Neural progenitor cell (in vitro differentiated cells): ENCODE measurements at regions not wholly inside any gene's neighbourhood (a gene's known extent, or its start where the extent isn't known, plus 50 kb on each side); places are given as distances from the start of the nearest gene placed in this dataset.

ENCODE experiments used
- DNase-seq: peaks from one replicate; pipeline ENCODE4 v3.0.0-alpha.2; 2016; ENCODE audit warnings: low spot score
- H2AFZ ChIP-seq: fragments of 200-600 bp; sonication (generic); replicated peaks from 2 replicates; pipeline ENCODE4 v1.6.1; 2016; ENCODE audit warnings: antibody characterized with exemption
- H3F3A ChIP-seq: fragments of 200-600 bp; sonication (generic); 2 replicates; pipeline ENCODE4 v1.6.1; 2016; ENCODE audit warnings: antibody characterized with exemption, low read depth
- H3K27ac ChIP-seq: fragments of 200-600 bp; sonication (generic); 2 replicates; pipeline ENCODE4 v1.5.1; 2016; ENCODE audit warnings: mild to moderate bottlenecking
- H3K27me3 ChIP-seq: fragments of 200-600 bp; sonication (generic); 2 replicates; pipeline ENCODE4 v1.6.1; 2016; ENCODE audit warnings: mild to moderate bottlenecking, moderate library complexity
- H3K36me3 ChIP-seq: fragments of 200-600 bp; sonication (generic); 2 replicates; pipeline ENCODE4 v1.5.1; 2016
- H3K4me1 ChIP-seq: fragments of 200-600 bp; sonication (generic); 2 replicates; pipeline ENCODE4 v1.6.1; 2016; ENCODE audit warnings: mixed run types
- H3K4me2 ChIP-seq: fragments of 200-600 bp; sonication (generic); 2 replicates; pipeline ENCODE4 v1.6.1; 2016
- H3K4me3 ChIP-seq: fragments of 200-600 bp; sonication (generic); 2 replicates; pipeline ENCODE4 v1.5.1; 2016
- H3K79me2 ChIP-seq: fragments of 200-600 bp; sonication (generic); 2 replicates; pipeline ENCODE4 v1.6.1; 2016; ENCODE audit warnings: low read depth
- H3K9ac ChIP-seq: fragments of 200-600 bp; sonication (generic); 2 replicates; pipeline ENCODE4 v1.6.1; 2016
- H3K9me3 ChIP-seq: fragments of 200-600 bp; sonication (generic); 2 replicates; pipeline ENCODE4 v1.5.1; 2016; ENCODE audit warnings: low read depth
- H4K20me1 ChIP-seq: fragments of 200-600 bp; sonication (generic); 2 replicates; pipeline ENCODE4 v1.6.1; 2016; ENCODE audit warnings: low read depth
- H3K27ac Mint-ChIP-seq: 3 replicates; pipeline ENCODE4 v1.8.0; 2021; ENCODE audit warnings: mixed read lengths
- H3K27me3 Mint-ChIP-seq: 2 replicates; pipeline ENCODE4 v1.8.0; 2022; ENCODE audit warnings: low read depth, mild to moderate bottlenecking, inconsistent platforms, moderate library complexity, mixed read lengths; ENCODE audit not compliant: insufficient read depth
- H3K36me3 Mint-ChIP-seq: 3 replicates; pipeline ENCODE4 v1.8.0; 2021; ENCODE audit warnings: mixed read lengths
- H3K4me1 Mint-ChIP-seq: 3 replicates; pipeline ENCODE4 v1.8.0; 2021; ENCODE audit warnings: mixed read lengths
- H3K4me3 Mint-ChIP-seq: 3 replicates; pipeline ENCODE4 v1.8.0; 2021; ENCODE audit warnings: mild to moderate bottlenecking, moderate library complexity, mixed read lengths
- H3K9me3 Mint-ChIP-seq: 3 replicates; pipeline ENCODE4 v1.8.0; 2020; ENCODE audit warnings: mixed read lengths
- CTCF ChIP-seq: fragments of 200-600 bp; sonication (generic); IDR thresholded peaks from 2 replicates; pipeline ENCODE4 v1.5.1; 2017; ENCODE audit warnings: antibody characterized with exemption, mild to moderate bottlenecking
- EZH2 ChIP-seq: fragments of 200-600 bp; sonication (generic); IDR thresholded peaks from 2 replicates; pipeline ENCODE4 v1.6.1; 2017; ENCODE audit warnings: antibody characterized with exemption, mild to moderate bottlenecking, moderate library complexity
- EZH2phosphoT487 ChIP-seq: fragments of 200-600 bp; sonication (generic); IDR thresholded peaks from 2 replicates; pipeline ENCODE4 v1.6.1; 2017; ENCODE audit warnings: antibody characterized with exemption

GRCh38 chr13:106772006-106772601 lies 204.2 kb upstream of the ARGLU1 start:
- Histone ChIP-seq H3K9me3 (peaks cover 5% of the 10 kb centered on the region), H3F3A (peaks cover 8% of the 10 kb centered on the region), H3K27me3 (no peaks in the 10 kb centered on the region), H3K27ac (no peak overlapping the region), H3K9ac (no peak overlapping the region), H3K4me2 (no peak overlapping the region), H3K4me1 (peaks cover 16% of the 10 kb centered on the region), H3K4me3 (no peak overlapping the region), H2AFZ (no peak overlapping the region), H3K79me2 (no peaks in the 10 kb centered on the region), H3K36me3 (no peaks in the 10 kb centered on the region), H4K20me1 (no peaks in the 10 kb centered on the region)
- Mint-ChIP-seq H3K27ac (no peak overlapping the region), H3K36me3 (peaks cover 2% of the 10 kb centered on the region), H3K4me3 (no peak overlapping the region), H3K9me3 (peaks cover 20% of the 10 kb centered on the region), H3K4me1 (no peaks in the 10 kb centered on the region), H3K27me3 (no peaks in the 10 kb centered on the region)
- no peak for TF ChIP-seq EZH2
- TF ChIP-seq CTCF: no peak
- TF ChIP-seq EZH2phosphoT487: no peak
- no peak for DNase-seq

- Histone ChIP-seq H4K20me1 (no peaks in the 10 kb centered on the region), H3K9ac (no peak overlapping the region), H3K4me2 (no peak overlapping the region), H3K36me3 (no peaks in the 10 kb centered on the region), H3K4me3 (no peak overlapping the region), H3K4me1 (peaks cover 25% of the 10 kb centered on the region), H3K27me3 (no peaks in the 10 kb centered on the region), H3K9me3 (peaks cover 8% of the 10 kb centered on the region), H2AFZ (peak overlapping the region; percentile 68), H3K27ac (no peak overlapping the region), H3F3A (peaks cover 14% of the 10 kb centered on the region), H3K79me2 (no peaks in the 10 kb centered on the region)
- TF ChIP-seq CTCF: no peak
- no peak for TF ChIP-seq EZH2
- no peak for TF ChIP-seq EZH2phosphoT487
- no peak overlapping the region for H3K27ac Mint-ChIP-seq
- H3K36me3 Mint-ChIP-seq: peaks cover 2% of the 10 kb centered on the region
- peaks cover 27% of the 10 kb centered on the region for H3K9me3 Mint-ChIP-seq
- no peak overlapping the region for H3K4me3 Mint-ChIP-seq
- H3K4me1 Mint-ChIP-seq: no peaks in the 10 kb centered on the region
- peaks cover 5% of the 10 kb centered on the region for H3K27me3 Mint-ChIP-seq
- DNase-seq: no peak
Observed at GRCh38 chr13:106768991-106769390, 201.1 kb upstream of the ARGLU1 start.

GRCh38 chr13:106762708-106763107 lies 194.8 kb upstream of the ARGLU1 start:
- no peak for TF ChIP-seq CTCF
- TF ChIP-seq EZH2phosphoT487: no peak
- no peak for TF ChIP-seq EZH2
- no peak overlapping the region for H3K27ac ChIP-seq
- H3K4me3 Mint-ChIP-seq: no peak overlapping the region

More at GRCh38 chr13:106762708-106763107, 194.8 kb upstream of the ARGLU1 start:
- peaks cover 6% of the 10 kb centered on the region for H3F3A ChIP-seq
- H3K9me3 ChIP-seq: peaks cover 8% of the 10 kb centered on the region
- Mint-ChIP-seq H3K27ac (no peak overlapping the region), H3K36me3 (peaks cover 4% of the 10 kb centered on the region), H3K27me3 (peaks cover 8% of the 10 kb centered on the region), H3K9me3 (peaks cover 27% of the 10 kb centered on the region), H3K4me1 (peaks cover 5% of the 10 kb centered on the region)
- no peaks in the 10 kb centered on the region for H4K20me1 ChIP-seq
- no peaks in the 10 kb centered on the region for H3K36me3 ChIP-seq
- H3K4me2 ChIP-seq: no peak overlapping the region
- H3K79me2 ChIP-seq: no peaks in the 10 kb centered on the region
- H3K4me3 ChIP-seq: no peak overlapping the region
- no peak overlapping the region for H2AFZ ChIP-seq
- no peak overlapping the region for H3K9ac ChIP-seq
- peaks cover 9% of the 10 kb centered on the region for H3K4me1 ChIP-seq
- no peaks in the 10 kb centered on the region for H3K27me3 ChIP-seq
- no peak for DNase-seq
